WTC11 (cell line): ENCODE measurements at regions not wholly inside any gene's neighbourhood (a gene's known extent, or its start where the extent isn't known, plus 50 kb on each side); places are given as distances from the start of the nearest gene placed in this dataset.

Experiments used
- ATF1 ChIP-seq: sonication (generic); formaldehyde crosslinking; IDR thresholded peaks from 2 replicates; pipeline ENCODE4 v1.8.1; 2023; ENCODE audit warnings: mild to moderate bottlenecking, moderate library complexity, missing genetic modification reagents
- CTCF ChIP-seq: fragments of 200-600 bp; IDR thresholded peaks from 2 replicates; pipeline ENCODE4 v1.8.0; 2022; ENCODE audit warnings: antibody characterized with exemption
- GABPB1 ChIP-seq: sonication (generic); formaldehyde crosslinking; IDR thresholded peaks from 2 replicates; pipeline ENCODE4 v1.8.1; 2023; ENCODE audit warnings: mild to moderate bottlenecking, missing genetic modification reagents
- GRHL2 ChIP-seq: fragments of 250-450 bp; sonication (Bioruptor Pico); IDR thresholded peaks from 2 replicates; pipeline ENCODE4 v1.8.0; 2022; ENCODE audit warnings: mild to moderate bottlenecking, moderate library complexity; ENCODE audit not compliant: insufficient replicate concordance, severe bottlenecking
- RELA ChIP-seq: sonication (generic); formaldehyde crosslinking; IDR thresholded peaks from 2 replicates; pipeline ENCODE4 v1.8.1; 2022; ENCODE audit warnings: missing genetic modification reagents, mild to moderate bottlenecking, borderline replicate concordance
- SMAD3 ChIP-seq: sonication (generic); formaldehyde crosslinking; IDR thresholded peaks from 2 replicates; pipeline ENCODE4 v1.8.0; 2022; ENCODE audit warnings: missing genetic modification reagents, mild to moderate bottlenecking, borderline replicate concordance
- USF2 ChIP-seq: sonication (generic); formaldehyde crosslinking; IDR thresholded peaks from 2 replicates; pipeline ENCODE4 v1.8.1; 2023; ENCODE audit warnings: mild to moderate bottlenecking, missing genetic modification reagents, moderate library complexity
- TF ChIP-seq, protein P1 (sequence below): sonication (generic); formaldehyde crosslinking; IDR thresholded peaks from 2 replicates; pipeline ENCODE4 v1.8.0; 2022; ENCODE audit warnings: mild to moderate bottlenecking, missing genetic modification reagents

DNA sequence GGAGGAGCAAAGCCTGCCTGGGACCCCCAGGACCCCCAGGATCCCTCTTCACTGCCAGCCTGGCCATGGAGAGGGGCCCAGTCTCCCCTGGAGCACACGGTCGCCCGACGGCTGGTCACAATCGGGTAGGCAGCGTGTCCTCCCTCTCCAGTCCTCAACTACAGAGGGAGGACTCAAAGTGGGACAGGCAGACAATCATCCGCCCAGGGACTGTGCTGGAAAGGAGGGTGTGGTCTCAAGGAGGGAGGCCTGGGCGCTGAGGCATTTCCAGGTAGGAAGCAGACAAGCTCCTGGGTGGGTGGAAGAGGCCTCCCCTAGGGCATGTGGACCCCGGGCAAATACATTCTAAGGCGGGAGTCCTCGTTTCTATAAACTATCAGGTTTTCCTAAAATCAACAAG lies 93.2 kb upstream of the ADAMTS2 start:
- TF ChIP-seq SMAD3 (CRISPR knock-in tag) (no peak), CTCF (no peak), RELA (CRISPR knock-in tag) (no peak), GRHL2 (no peak), ATF1 (no peak), USF2 (CRISPR knock-in tag) (no peak), GABPB1 (CRISPR knock-in tag) (no peak)
- TF ChIP-seq, protein P1, sequence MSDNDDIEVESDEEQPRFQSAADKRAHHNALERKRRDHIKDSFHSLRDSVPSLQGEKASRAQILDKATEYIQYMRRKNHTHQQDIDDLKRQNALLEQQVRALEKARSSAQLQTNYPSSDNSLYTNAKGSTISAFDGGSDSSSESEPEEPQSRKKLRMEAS (CRISPR knock-in tag), result no peak
